ENCODE measurements at regions not wholly inside any gene's neighbourhood (a gene's known extent, or its start where the extent isn't known, plus 50 kb on each side); places are given as distances from the start of the nearest gene placed in this dataset.

- no peak overlapping the region for H3K4me2 ChIP-seq (ENCODE audit: insufficient read depth, low read length, poor library complexity, severe bottlenecking)
- no peak overlapping the region for H3K14ac ChIP-seq (ENCODE audit: low read length)
- H3K27me3 ChIP-seq (ENCODE audit: control insufficient read depth in 3 of 3, insufficient read depth in 3 of 3, low read depth in 1 of 3, low read length in 3 of 3), result no peaks in the 10 kb centered on the region
- H3K4me1 ChIP-seq (ENCODE audit: control insufficient read depth in 2 of 2, insufficient read depth in 1 of 2, low read depth in 1 of 2, low read length in 2 of 2), result peaks cover 0 to 2% of the 10 kb centered on the region in 2 donors
- H4K91ac ChIP-seq (ENCODE audit: low read depth, low read length, poor library complexity), result no peak overlapping the region
- H2BK12ac ChIP-seq (ENCODE audit: low read length), result no peak overlapping the region
- no peak overlapping the region for H3K23ac ChIP-seq (ENCODE audit: low read depth, low read length, poor library complexity)
- H3K18ac ChIP-seq (ENCODE audit: low read length), result no peak overlapping the region
- no peak overlapping the region for H3K9ac ChIP-seq (ENCODE audit: low read depth, low read length, poor library complexity)
- no peak overlapping the region for H4K8ac ChIP-seq (ENCODE audit: low read depth, low read length)
- H2AK5ac ChIP-seq (ENCODE audit: low read depth, low read length), result no peak overlapping the region
- no peak overlapping the region for H2AFZ ChIP-seq (ENCODE audit: low read length)
- WGBS, 2 donors (ENCODE audit: extremely low coverage in 2 of 2, insufficient read length in 2 of 2, insufficient replicate concordance in 1 of 2), result no CpG with 5 or more reads among the region's 1 CpG
- H3K4me3 ChIP-seq (ENCODE audit: low read length in 2 of 2), result no peak overlapping the region
- H3K27ac ChIP-seq (replicated peaks; ENCODE audit: low read length), result no peak overlapping the region
- DNase-seq (ENCODE audit: low spot score), result no peak
- no peaks in the 10 kb centered on the region for H3K36me3 ChIP-seq (replicated peaks in 1 of 2; ENCODE audit: control insufficient read depth in 2 of 2, insufficient read depth in 2 of 2, low read length in 2 of 2)
- no peak overlapping the region for H3K4ac ChIP-seq (ENCODE audit: low read length)
- H3K79me1 ChIP-seq (ENCODE audit: low read depth, low read length), result no peaks in the 10 kb centered on the region
- no peak overlapping the region for H2BK15ac ChIP-seq (ENCODE audit: low read length)
- no peaks in the 10 kb centered on the region for H3K9me3 ChIP-seq (replicated peaks in 1 of 2; ENCODE audit: control insufficient read depth in 2 of 2, insufficient read depth in 1 of 2, low read depth in 1 of 2, low read length in 2 of 2)
- H2BK5ac ChIP-seq (ENCODE audit: low read length), result no peak overlapping the region
- H2BK120ac ChIP-seq (ENCODE audit: low read depth, low read length), result no peak overlapping the region
Measured at GRCh38 chr20:40322941-40323340, 366.1 kb downstream of the MAFB start.

DNA sequence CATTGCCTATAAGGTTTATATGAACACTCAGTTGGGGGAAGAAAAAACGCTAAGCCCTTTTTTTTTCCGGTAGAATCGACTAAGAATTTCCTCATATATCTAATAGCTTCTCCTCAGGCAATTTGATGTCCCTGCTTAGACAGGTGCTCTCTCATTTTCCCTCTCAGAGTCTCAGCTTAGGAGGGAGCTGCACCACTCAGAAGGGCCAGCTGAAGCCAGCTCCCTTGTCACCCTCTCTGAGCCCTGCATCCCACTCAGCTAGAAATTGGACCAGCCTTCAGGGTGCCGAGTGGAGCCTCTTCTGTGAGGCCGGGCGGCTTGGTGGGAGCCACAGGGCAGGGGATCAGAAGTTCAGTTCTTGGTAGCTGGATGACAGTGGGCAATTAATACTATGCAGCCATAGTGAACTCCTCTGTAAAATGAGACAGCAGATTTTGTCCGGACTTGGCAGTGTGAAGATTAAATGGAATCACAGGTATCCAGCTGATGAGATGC is 368.5 kb downstream of the MAFB start:
- H4K8ac ChIP-seq (ENCODE audit: low read depth, low read length), result no peak overlapping the region
- no peak overlapping the region for H3K27ac ChIP-seq (replicated peaks; ENCODE audit: low read length)
- no peaks in the 10 kb centered on the region for H3K36me3 ChIP-seq (replicated peaks in 1 of 2; ENCODE audit: control insufficient read depth in 2 of 2, insufficient read depth in 2 of 2, low read length in 2 of 2)
- no peak overlapping the region for H3K23ac ChIP-seq (ENCODE audit: low read depth, low read length, poor library complexity)
- no peaks in the 10 kb centered on the region for H3K27me3 ChIP-seq (ENCODE audit: control insufficient read depth in 3 of 3, insufficient read depth in 3 of 3, low read depth in 1 of 3, low read length in 3 of 3)
- no peak overlapping the region for H4K91ac ChIP-seq (ENCODE audit: low read depth, low read length, poor library complexity)
- no peak overlapping the region for H3K4me2 ChIP-seq (ENCODE audit: insufficient read depth, low read length, poor library complexity, severe bottlenecking)
- H2BK5ac ChIP-seq (ENCODE audit: low read length), result no peak overlapping the region
- no peak overlapping the region for H3K4me3 ChIP-seq (ENCODE audit: low read length in 2 of 2)
- H3K79me1 ChIP-seq (ENCODE audit: low read depth, low read length), result no peaks in the 10 kb centered on the region
- H2AK5ac ChIP-seq (ENCODE audit: low read depth, low read length), result no peak overlapping the region
- no peak overlapping the region for H2BK120ac ChIP-seq (ENCODE audit: low read depth, low read length)
- no peak overlapping the region for H3K9ac ChIP-seq (ENCODE audit: low read depth, low read length, poor library complexity)
- H3K9me3 ChIP-seq (replicated peaks in 1 of 2; ENCODE audit: control insufficient read depth in 2 of 2, insufficient read depth in 1 of 2, low read depth in 1 of 2, low read length in 2 of 2), result no peaks in the 10 kb centered on the region
- DNase-seq (ENCODE audit: low spot score), result no peak
- no peak overlapping the region for H2AFZ ChIP-seq (ENCODE audit: low read length)
- peaks cover 0 to 6% of the 10 kb centered on the region in 2 donors for H3K4me1 ChIP-seq (ENCODE audit: control insufficient read depth in 2 of 2, insufficient read depth in 1 of 2, low read depth in 1 of 2, low read length in 2 of 2)
- no peak overlapping the region for H2BK15ac ChIP-seq (ENCODE audit: low read length)
- H3K14ac ChIP-seq (ENCODE audit: low read length), result no peak overlapping the region
- no peak overlapping the region for H3K4ac ChIP-seq (ENCODE audit: low read length)
- H3K18ac ChIP-seq (ENCODE audit: low read length), result no peak overlapping the region
- no CpG with 5 or more reads among the region's 7 CpGs for WGBS, 2 donors (ENCODE audit: extremely low coverage in 2 of 2, insufficient read length in 2 of 2, insufficient replicate concordance in 1 of 2)
- H2BK12ac ChIP-seq (ENCODE audit: low read length), result no peak overlapping the region

- H4K8ac ChIP-seq (ENCODE audit: low read depth, low read length), result no peak overlapping the region
- peaks cover 0 to 6% of the 10 kb centered on the region in 2 donors for H3K4me1 ChIP-seq (ENCODE audit: control insufficient read depth in 2 of 2, insufficient read depth in 1 of 2, low read depth in 1 of 2, low read length in 2 of 2)
- H2AK5ac ChIP-seq (ENCODE audit: low read depth, low read length), result no peak overlapping the region
- no peak overlapping the region for H3K14ac ChIP-seq (ENCODE audit: low read length)
- no peak overlapping the region for H3K4me2 ChIP-seq (ENCODE audit: insufficient read depth, low read length, poor library complexity, severe bottlenecking)
- H3K27ac ChIP-seq (replicated peaks; ENCODE audit: low read length), result no peak overlapping the region
- no peak overlapping the region for H2BK15ac ChIP-seq (ENCODE audit: low read length)
- DNase-seq (ENCODE audit: low spot score), result no peak
- no peak overlapping the region for H2AFZ ChIP-seq (ENCODE audit: low read length)
- no peak overlapping the region for H3K4me3 ChIP-seq (ENCODE audit: low read length in 2 of 2)
- no peak overlapping the region for H2BK120ac ChIP-seq (ENCODE audit: low read depth, low read length)
- no peaks in the 10 kb centered on the region for H3K79me1 ChIP-seq (ENCODE audit: low read depth, low read length)
- H3K27me3 ChIP-seq (ENCODE audit: control insufficient read depth in 3 of 3, insufficient read depth in 3 of 3, low read depth in 1 of 3, low read length in 3 of 3), result no peaks in the 10 kb centered on the region
- no peak overlapping the region for H4K91ac ChIP-seq (ENCODE audit: low read depth, low read length, poor library complexity)
- no peak overlapping the region for H3K18ac ChIP-seq (ENCODE audit: low read length)
- no peak overlapping the region for H3K23ac ChIP-seq (ENCODE audit: low read depth, low read length, poor library complexity)
- H3K9ac ChIP-seq (ENCODE audit: low read depth, low read length, poor library complexity), result no peak overlapping the region
- H3K9me3 ChIP-seq (replicated peaks in 1 of 2; ENCODE audit: control insufficient read depth in 2 of 2, insufficient read depth in 1 of 2, low read depth in 1 of 2, low read length in 2 of 2), result no peaks in the 10 kb centered on the region
- H3K4ac ChIP-seq (ENCODE audit: low read length), result no peak overlapping the region
- WGBS, 2 donors (ENCODE audit: extremely low coverage in 2 of 2, insufficient read length in 2 of 2, insufficient replicate concordance in 1 of 2), result no CpG with 5 or more reads among the region's 15 CpGs
- H2BK12ac ChIP-seq (ENCODE audit: low read length), result no peak overlapping the region
- H3K36me3 ChIP-seq (replicated peaks in 1 of 2; ENCODE audit: control insufficient read depth in 2 of 2, insufficient read depth in 2 of 2, low read length in 2 of 2), result no peaks in the 10 kb centered on the region
- no peak overlapping the region for H2BK5ac ChIP-seq (ENCODE audit: low read length)
Measured at GRCh38 chr20:40319741-40320516, 369.1 kb downstream of the MAFB start.

DNA sequence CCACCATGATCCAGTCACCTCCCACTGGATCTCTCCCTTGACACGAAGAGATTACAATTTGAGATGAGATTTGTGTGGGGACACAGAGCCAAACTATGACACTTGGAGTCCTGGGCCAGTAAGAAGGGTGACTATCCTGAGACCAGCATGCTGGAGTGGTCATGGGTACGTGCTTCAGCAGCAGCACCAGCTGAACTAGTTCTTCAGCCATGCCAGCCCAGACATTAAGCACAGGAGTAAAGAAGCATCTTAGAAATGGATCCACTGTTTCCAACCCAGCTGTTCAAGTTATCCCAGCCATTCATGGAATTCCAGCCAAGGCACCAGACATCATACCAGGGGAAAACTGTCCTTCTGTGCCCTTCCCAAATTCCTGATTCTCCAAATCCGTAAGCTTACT is 370.0 kb downstream of the MAFB start:
- no peak overlapping the region for H3K4me2 ChIP-seq (ENCODE audit: insufficient read depth, low read length, poor library complexity, severe bottlenecking)
- H3K14ac ChIP-seq (ENCODE audit: low read length), result no peak overlapping the region
- no peak overlapping the region for H3K23ac ChIP-seq (ENCODE audit: low read depth, low read length, poor library complexity)
- no peaks in the 10 kb centered on the region for H3K27me3 ChIP-seq (ENCODE audit: control insufficient read depth in 3 of 3, insufficient read depth in 3 of 3, low read depth in 1 of 3, low read length in 3 of 3)
- H3K18ac ChIP-seq (ENCODE audit: low read length), result no peak overlapping the region
- no peak for DNase-seq (ENCODE audit: low spot score)
- no peak overlapping the region for H2AFZ ChIP-seq (ENCODE audit: low read length)
- H3K27ac ChIP-seq (replicated peaks; ENCODE audit: low read length), result no peak overlapping the region
- H3K4me3 ChIP-seq (ENCODE audit: low read length in 2 of 2), result no peak overlapping the region
- no peaks in the 10 kb centered on the region for H3K9me3 ChIP-seq (replicated peaks in 1 of 2; ENCODE audit: control insufficient read depth in 2 of 2, insufficient read depth in 1 of 2, low read depth in 1 of 2, low read length in 2 of 2)
- H2AK5ac ChIP-seq (ENCODE audit: low read depth, low read length), result no peak overlapping the region
- no peak overlapping the region for H2BK12ac ChIP-seq (ENCODE audit: low read length)
- H2BK5ac ChIP-seq (ENCODE audit: low read length), result no peak overlapping the region
- H2BK15ac ChIP-seq (ENCODE audit: low read length), result no peak overlapping the region
- no peak overlapping the region for H3K4ac ChIP-seq (ENCODE audit: low read length)
- H2BK120ac ChIP-seq (ENCODE audit: low read depth, low read length), result no peak overlapping the region
- no CpG with 5 or more reads among the region's 3 CpGs for WGBS, 2 donors (ENCODE audit: extremely low coverage in 2 of 2, insufficient read length in 2 of 2, insufficient replicate concordance in 1 of 2)
- no peak overlapping the region for H4K8ac ChIP-seq (ENCODE audit: low read depth, low read length)
- no peaks in the 10 kb centered on the region for H3K36me3 ChIP-seq (replicated peaks in 1 of 2; ENCODE audit: control insufficient read depth in 2 of 2, insufficient read depth in 2 of 2, low read length in 2 of 2)
- H3K9ac ChIP-seq (ENCODE audit: low read depth, low read length, poor library complexity), result no peak overlapping the region
- no peaks in the 10 kb centered on the region for H3K79me1 ChIP-seq (ENCODE audit: low read depth, low read length)
- H3K4me1 ChIP-seq (ENCODE audit: control insufficient read depth in 2 of 2, insufficient read depth in 1 of 2, low read depth in 1 of 2, low read length in 2 of 2), result peaks cover 0 to 6% of the 10 kb centered on the region in 2 donors
- H4K91ac ChIP-seq (ENCODE audit: low read depth, low read length, poor library complexity), result no peak overlapping the region

All from neuronal stem cell (in vitro differentiated cells).